Lower leg skin (tissue), 3 donors: ENCODE measurements at regions not wholly inside any gene's neighbourhood (a gene's known extent, or its start where the extent isn't known, plus 50 kb on each side); places are given as distances from the start of the nearest gene placed in this dataset.

Experiments used
- POLR2A ChIP-seq, 2 donors: fragments of 450-650 bp; IDR thresholded peaks; one replicate each; pipeline ENCODE4 v1.6.1; 2016 to 2017; ENCODE audit warnings: antibody characterized with exemption in 2 of 2, mild to moderate bottlenecking in 1 of 2, moderate library complexity in 1 of 2
- TF ChIP-seq, protein P1 (sequence below), 3 donors: fragments of 450-650 bp; IDR thresholded peaks; one replicate each; pipeline ENCODE4 v1.5.1; 2016; ENCODE audit warnings: antibody characterized with exemption in 3 of 3, mild to moderate bottlenecking in 3 of 3, moderate library complexity in 2 of 3

DNA sequence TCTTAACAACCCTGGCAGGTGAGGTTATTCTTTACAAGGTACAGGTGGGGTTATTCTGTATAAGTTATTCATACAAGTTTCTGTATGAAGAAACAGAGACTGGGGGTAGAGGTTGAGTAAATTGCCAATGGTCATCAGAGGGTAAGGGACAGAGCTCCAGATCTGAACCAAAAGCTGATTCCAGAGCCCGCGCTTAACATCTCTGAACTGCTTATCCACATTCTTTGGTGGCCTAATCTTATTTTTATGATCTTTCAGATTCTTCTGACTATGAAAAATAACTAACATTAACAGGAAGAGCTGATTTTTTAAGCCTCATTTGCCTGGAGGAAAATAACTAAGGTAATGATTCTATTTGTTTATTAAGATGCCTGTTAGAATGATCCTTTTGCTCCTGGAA, 63.9 kb upstream of the BARHL2 start:
- TF ChIP-seq, protein P1, sequence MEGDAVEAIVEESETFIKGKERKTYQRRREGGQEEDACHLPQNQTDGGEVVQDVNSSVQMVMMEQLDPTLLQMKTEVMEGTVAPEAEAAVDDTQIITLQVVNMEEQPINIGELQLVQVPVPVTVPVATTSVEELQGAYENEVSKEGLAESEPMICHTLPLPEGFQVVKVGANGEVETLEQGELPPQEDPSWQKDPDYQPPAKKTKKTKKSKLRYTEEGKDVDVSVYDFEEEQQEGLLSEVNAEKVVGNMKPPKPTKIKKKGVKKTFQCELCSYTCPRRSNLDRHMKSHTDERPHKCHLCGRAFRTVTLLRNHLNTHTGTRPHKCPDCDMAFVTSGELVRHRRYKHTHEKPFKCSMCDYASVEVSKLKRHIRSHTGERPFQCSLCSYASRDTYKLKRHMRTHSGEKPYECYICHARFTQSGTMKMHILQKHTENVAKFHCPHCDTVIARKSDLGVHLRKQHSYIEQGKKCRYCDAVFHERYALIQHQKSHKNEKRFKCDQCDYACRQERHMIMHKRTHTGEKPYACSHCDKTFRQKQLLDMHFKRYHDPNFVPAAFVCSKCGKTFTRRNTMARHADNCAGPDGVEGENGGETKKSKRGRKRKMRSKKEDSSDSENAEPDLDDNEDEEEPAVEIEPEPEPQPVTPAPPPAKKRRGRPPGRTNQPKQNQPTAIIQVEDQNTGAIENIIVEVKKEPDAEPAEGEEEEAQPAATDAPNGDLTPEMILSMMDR (IDR thresholded peaks at IDR 0.05): no peak
- TF ChIP-seq POLR2A (IDR thresholded peaks at IDR 0.05): no peak
